ENCODE measurements at regions not wholly inside any gene's neighbourhood (a gene's known extent, or its start where the extent isn't known, plus 50 kb on each side); places are given as distances from the start of the nearest gene placed in this dataset.
"Not testable (repeated sequence)": the region's sequence is repeated elsewhere in the genome, so short reads cannot be mapped to it uniquely, and the experiment has no call there.

GRCh38 chr7:32645255-32645654 lies 150.0 kb downstream of the AVL9 start:
- DNase-seq = not testable (repeated sequence)

- no peak for DNase-seq
These were observed 147.9 kb downstream of the AVL9 start for GRCh38 chr7:32643194-32643593.

DNA sequence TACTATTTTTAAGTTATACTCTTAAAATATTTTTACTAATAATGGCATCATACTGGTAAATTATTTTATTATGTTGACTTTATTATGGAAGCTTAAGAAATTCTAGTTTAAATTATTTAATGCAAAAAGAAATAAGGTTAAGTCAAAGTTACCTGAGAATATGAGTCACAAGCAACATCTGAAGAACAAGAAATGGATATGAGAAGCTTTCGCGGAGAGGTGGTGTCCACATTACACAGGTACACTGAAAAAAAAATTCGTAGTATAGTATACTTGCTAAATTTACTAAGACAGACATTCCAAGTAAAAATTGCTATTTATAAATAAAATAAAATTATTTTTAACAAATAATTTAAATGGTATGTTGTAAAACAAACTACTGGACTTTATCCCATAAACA lies 143.8 kb downstream of the AVL9 start:
- DNase-seq = no peak

GRCh38 chr7:32638479-32639121 lies 143.3 kb downstream of the AVL9 start:
- not testable (repeated sequence) for DNase-seq

Measured in GOT3 (cell line).